OCI-LY1 (cell line): ENCODE measurements at regions not wholly inside any gene's neighbourhood (a gene's known extent, or its start where the extent isn't known, plus 50 kb on each side); places are given as distances from the start of the nearest gene placed in this dataset.

ENCODE experiments used
- H2AFZ ChIP-seq: fragments of 200-600 bp; sonication (generic), shearing (Covaris generic); 2 replicates; pipeline ENCODE4 v1.6.0; 2014; ENCODE audit warnings: antibody characterized with exemption, mild to moderate bottlenecking, low read length
- H3F3A ChIP-seq: fragments of 200-600 bp; sonication (generic), shearing (Covaris generic); 2 replicates; pipeline ENCODE4 v1.6.0; 2014; ENCODE audit warnings: mild to moderate bottlenecking, antibody characterized with exemption, low read length, moderate library complexity; ENCODE audit not compliant: insufficient read depth
- H3K27ac ChIP-seq: fragments of 200-600 bp; sonication (generic); 2 replicates; pipeline ENCODE4 v1.5.1; 2014; ENCODE audit warnings: low read length, mixed run types, mild to moderate bottlenecking, low read depth; ENCODE audit not compliant: poor library complexity, severe bottlenecking
- H3K27me3 ChIP-seq: fragments of 200-600 bp; sonication (generic); 2 replicates; pipeline ENCODE4 v1.6.0; 2014; ENCODE audit warnings: antibody characterized with exemption, mild to moderate bottlenecking, low read length, moderate library complexity; ENCODE audit not compliant: insufficient read depth
- H3K36me3 ChIP-seq: fragments of 200-600 bp; sonication (generic); 2 replicates; pipeline ENCODE4 v1.6.1; 2014; ENCODE audit warnings: mild to moderate bottlenecking, antibody characterized with exemption, low read length, moderate library complexity, mixed read lengths; ENCODE audit not compliant: insufficient read depth
- H3K4me1 ChIP-seq: fragments of 200-600 bp; sonication (generic); 2 replicates; pipeline ENCODE4 v1.5.1; 2014; ENCODE audit warnings: mild to moderate bottlenecking, low read length, moderate library complexity; ENCODE audit not compliant: insufficient read depth, severe bottlenecking
- H3K4me2 ChIP-seq: fragments of 200-600 bp; sonication (generic), shearing (Covaris generic); 2 replicates; pipeline ENCODE4 v1.6.1; 2014; ENCODE audit warnings: low read length
- H3K4me3 ChIP-seq: fragments of 200-600 bp; sonication (generic); 2 replicates; pipeline ENCODE4 v1.5.1; 2014; ENCODE audit warnings: low read length, low read depth, mild to moderate bottlenecking, mixed read lengths; ENCODE audit not compliant: poor library complexity, severe bottlenecking
- H3K79me2 ChIP-seq: fragments of 200-600 bp; shearing (Covaris generic); 2 replicates; pipeline ENCODE4 v1.6.1; 2016; ENCODE audit warnings: mixed run types, low read length, mixed read lengths; ENCODE audit not compliant: insufficient read depth
- H3K9ac ChIP-seq: fragments of 200-600 bp; sonication (generic), shearing (Covaris generic); 2 replicates; pipeline ENCODE4 v1.6.1; 2014; ENCODE audit warnings: mild to moderate bottlenecking, low read length, mixed read lengths
- H3K9me2 ChIP-seq: fragments of 200-600 bp; sonication (generic), shearing (Covaris generic); 2 replicates; pipeline ENCODE4 v1.6.1; 2014; ENCODE audit warnings: low read depth, mild to moderate bottlenecking, low read length, mixed read lengths
- H3K9me3 ChIP-seq: fragments of 200-600 bp; shearing (Covaris generic); 2 replicates; pipeline ENCODE4 v1.6.1; 2014; ENCODE audit warnings: low read length, mixed read lengths
- H4K20me1 ChIP-seq: fragments of 200-600 bp; sonication (generic), shearing (Covaris generic); 2 replicates; pipeline ENCODE4 v1.6.0; 2016; ENCODE audit warnings: mild to moderate bottlenecking, low read length; ENCODE audit not compliant: insufficient read depth
- CTCF ChIP-seq: fragments of 200-600 bp; sonication (generic), shearing (Covaris generic); IDR thresholded peaks from 2 replicates; pipeline ENCODE4 v1.5.1; 2017; ENCODE audit warnings: mild to moderate bottlenecking, antibody characterized with exemption, low read length, moderate library complexity, mixed read lengths
- EZH2 ChIP-seq: fragments of 200-600 bp; sonication (generic), shearing (Covaris generic); IDR thresholded peaks from 2 replicates; pipeline ENCODE4 v1.8.0; 2017; ENCODE audit warnings: borderline replicate concordance, mixed run types, mild to moderate bottlenecking, antibody characterized with exemption, low read length, moderate library complexity, mixed read lengths

DNA sequence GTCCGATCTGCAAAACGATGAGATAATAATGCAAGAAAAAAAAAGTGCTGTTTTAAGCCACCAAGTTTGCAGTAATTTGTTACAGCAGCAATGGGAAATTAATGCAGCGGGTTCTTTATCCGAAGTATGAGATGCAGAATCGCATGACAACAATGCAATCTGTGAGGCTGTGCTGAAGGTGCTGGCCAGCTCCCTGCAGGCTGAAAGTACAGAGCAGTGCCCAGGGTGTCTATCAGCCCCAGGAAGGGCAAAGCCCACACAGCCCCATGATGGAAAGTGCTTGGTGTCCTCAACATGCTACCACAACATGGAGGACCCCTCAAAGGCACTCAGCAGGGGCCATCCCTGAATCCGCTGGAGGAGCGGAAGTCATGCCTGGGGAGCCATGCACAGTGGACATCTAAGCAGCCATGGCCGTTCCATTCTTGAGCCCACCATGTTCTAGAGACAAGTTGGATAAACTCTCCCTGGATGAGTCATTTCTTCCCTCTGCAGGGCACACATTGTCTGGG is 199.5 kb upstream of the PFKP start:
- H2AFZ ChIP-seq, result no peak overlapping the region
- no peak overlapping the region for H3K4me2 ChIP-seq
- H3K9me3 ChIP-seq, result no peaks in the 10 kb centered on the region
- H3K79me2 ChIP-seq, result no peaks in the 10 kb centered on the region
- H3K36me3 ChIP-seq, result no peaks in the 10 kb centered on the region
- no peaks in the 10 kb centered on the region for H3K27me3 ChIP-seq
- H3K9ac ChIP-seq, result no peak overlapping the region
- no peaks in the 10 kb centered on the region for H3F3A ChIP-seq
- TF ChIP-seq CTCF, result no peak
- TF ChIP-seq EZH2, result no peak
- no peak overlapping the region for H3K27ac ChIP-seq
- H3K9me2 ChIP-seq, result no peaks in the 10 kb centered on the region
- no peaks in the 10 kb centered on the region for H4K20me1 ChIP-seq
- H3K4me1 ChIP-seq, result no peaks in the 10 kb centered on the region
- H3K4me3 ChIP-seq, result no peak overlapping the region

DNA sequence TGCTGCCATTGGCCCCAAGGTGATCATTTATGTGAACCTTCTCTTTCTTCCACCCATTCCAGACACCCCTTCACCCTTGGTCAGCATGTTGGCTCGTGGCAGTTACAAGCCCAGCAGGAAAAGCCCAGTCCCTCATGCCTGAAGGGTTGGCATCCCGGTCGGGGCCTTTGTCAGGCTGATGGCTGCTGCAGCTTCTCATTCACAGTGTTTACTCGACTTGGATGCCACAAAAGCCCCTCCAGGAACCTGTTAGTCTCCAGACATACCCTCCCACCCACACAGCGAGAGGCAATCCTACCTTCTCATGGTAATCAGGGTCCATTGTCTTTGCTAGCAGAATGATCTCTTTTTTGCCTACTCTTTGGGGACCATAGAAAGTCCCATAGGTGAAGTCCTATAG is 200.8 kb upstream of the PFKP start:
- Histone ChIP-seq H4K20me1 (no peaks in the 10 kb centered on the region), H3K4me3 (no peak overlapping the region), H3K27ac (no peak overlapping the region), H3K27me3 (no peaks in the 10 kb centered on the region), H2AFZ (no peak overlapping the region), H3K9me2 (no peaks in the 10 kb centered on the region), H3K4me1 (no peaks in the 10 kb centered on the region), H3K9ac (no peak overlapping the region), H3K36me3 (no peaks in the 10 kb centered on the region), H3K4me2 (no peak overlapping the region), H3F3A (no peaks in the 10 kb centered on the region), H3K79me2 (no peaks in the 10 kb centered on the region), H3K9me3 (no peaks in the 10 kb centered on the region)
- no peak for TF ChIP-seq CTCF
- no peak for TF ChIP-seq EZH2

DNA sequence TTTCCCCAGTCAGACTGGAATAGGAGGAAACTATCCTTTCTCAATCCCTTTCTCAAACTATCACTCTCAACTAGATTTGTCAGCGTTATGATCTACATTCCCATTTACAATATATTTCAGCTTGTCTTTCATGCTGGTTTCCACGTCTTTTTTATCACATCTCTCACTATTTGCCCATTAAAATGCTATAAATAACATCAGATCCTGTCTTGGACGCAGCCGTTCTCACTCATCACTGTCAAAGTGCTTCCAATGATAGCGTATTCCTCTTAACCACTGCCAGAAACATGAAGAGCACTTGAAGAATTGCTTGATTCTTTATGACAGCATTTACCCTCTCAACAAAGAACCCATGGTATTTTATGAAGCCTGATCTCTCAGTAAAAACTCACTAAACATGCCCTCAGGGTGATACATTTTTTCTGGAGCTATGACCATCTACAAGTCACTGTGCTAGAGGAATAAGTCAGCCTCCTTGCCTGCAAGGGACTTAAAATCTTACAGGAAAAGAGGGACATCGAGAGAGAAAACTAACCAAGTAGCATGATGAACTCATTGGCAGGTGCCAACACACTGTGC is 205.6 kb upstream of the PFKP start:
- Histone ChIP-seq H3K9me3 (no peaks in the 10 kb centered on the region), H3K79me2 (no peaks in the 10 kb centered on the region), H3K9ac (no peak overlapping the region), H3K4me1 (no peaks in the 10 kb centered on the region), H2AFZ (no peak overlapping the region), H3K27me3 (no peaks in the 10 kb centered on the region), H3K9me2 (no peaks in the 10 kb centered on the region), H3K27ac (no peak overlapping the region), H4K20me1 (no peaks in the 10 kb centered on the region), H3F3A (no peaks in the 10 kb centered on the region), H3K4me2 (no peak overlapping the region), H3K4me3 (no peak overlapping the region), H3K36me3 (no peaks in the 10 kb centered on the region)
- no peak for TF ChIP-seq CTCF
- no peak for TF ChIP-seq EZH2
